T-helper 17 cell (primary cell): ENCODE measurements at regions not wholly inside any gene's neighbourhood (a gene's known extent, or its start where the extent isn't known, plus 50 kb on each side); places are given as distances from the start of the nearest gene placed in this dataset.
"Not testable (repeated sequence)": the region's sequence is repeated elsewhere in the genome, so short reads cannot be mapped to it uniquely, and the experiment has no call there.

ENCODE experiments used
- ATAC-seq: fragments of 150-1000 bp; cut with Tn5 transposase; 2 replicates; pipeline ENCODE4 v1.10.0; 2021; ENCODE audit warnings: mild to moderate bottlenecking, moderate library complexity
- DNase-seq, 3 donors: peaks; one replicate each; pipeline versions ENCODE4 v3.0.0 to v3.0.0-alpha.2; 2020 to 2021
- H3K9me3 ChIP-seq: one replicate; pipeline ENCODE4 v1.7.0; 2013; ENCODE audit warnings: low read length, mild to moderate bottlenecking; ENCODE audit not compliant: control insufficient read depth, poor library complexity, severe bottlenecking
- H3K27ac Mint-ChIP-seq: one replicate; pipeline ENCODE4 v1.8.0; 2022; ENCODE audit warnings: mild to moderate bottlenecking, moderate library complexity, mixed read lengths
- H3K27me3 Mint-ChIP-seq: one replicate; pipeline ENCODE4 v1.8.0; 2022; ENCODE audit warnings: mixed read lengths
- H3K36me3 Mint-ChIP-seq: one replicate; pipeline ENCODE4 v1.8.0; 2022; ENCODE audit warnings: low read depth, mixed read lengths
- H3K4me1 Mint-ChIP-seq: one replicate; pipeline ENCODE4 v1.8.0; 2022; ENCODE audit warnings: mild to moderate bottlenecking, mixed read lengths
- H3K4me3 Mint-ChIP-seq: one replicate; pipeline ENCODE4 v1.8.0; 2022; ENCODE audit warnings: mild to moderate bottlenecking, moderate library complexity, mixed read lengths

DNA sequence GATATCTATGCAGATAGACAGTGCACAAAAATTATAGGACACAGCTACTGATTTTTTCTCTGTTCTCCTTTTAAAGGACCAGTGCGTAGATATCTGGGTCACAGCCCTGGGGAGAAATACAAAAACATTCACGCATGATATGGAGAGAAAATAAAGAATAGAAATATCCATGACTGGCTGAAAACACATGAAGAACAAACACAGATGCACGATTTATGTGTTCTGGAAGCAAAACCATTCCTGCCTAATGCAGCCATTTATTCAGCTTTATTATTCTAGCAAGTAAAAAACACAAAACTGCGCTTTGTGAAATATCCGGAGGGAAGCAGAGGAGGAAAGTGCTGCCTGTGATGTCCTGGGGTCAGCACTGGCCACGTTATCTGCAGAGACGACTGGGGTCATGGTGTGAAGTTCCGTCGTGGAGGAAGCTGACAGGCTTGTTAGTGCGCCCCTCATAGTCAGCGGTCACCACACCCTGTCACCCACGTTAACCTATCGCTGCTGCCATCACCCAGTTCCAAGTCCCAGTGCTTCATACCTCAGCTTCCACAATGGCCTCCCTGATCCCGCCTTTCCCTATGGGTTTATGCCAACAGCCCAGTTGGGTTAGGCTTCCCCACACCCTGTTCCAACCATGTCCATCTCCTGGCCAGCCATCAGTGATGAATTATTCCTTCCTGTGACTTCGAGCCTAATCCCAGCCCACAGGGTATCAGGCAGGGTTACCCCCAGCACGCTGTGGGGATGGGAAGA is 86.6 kb upstream of the RPS6KA2 start:
- DNase-seq, result no peak
- no peak overlapping the region for H3K4me3 Mint-ChIP-seq
- H3K36me3 Mint-ChIP-seq, result peaks cover 2% of the 10 kb centered on the region
- ATAC-seq, result no peak
- H3K27ac Mint-ChIP-seq, result no peak overlapping the region
- peaks cover 8% of the 10 kb centered on the region for H3K27me3 Mint-ChIP-seq
- no peaks in the 10 kb centered on the region for H3K9me3 ChIP-seq
- peaks cover 2% of the 10 kb centered on the region for H3K4me1 Mint-ChIP-seq

DNA sequence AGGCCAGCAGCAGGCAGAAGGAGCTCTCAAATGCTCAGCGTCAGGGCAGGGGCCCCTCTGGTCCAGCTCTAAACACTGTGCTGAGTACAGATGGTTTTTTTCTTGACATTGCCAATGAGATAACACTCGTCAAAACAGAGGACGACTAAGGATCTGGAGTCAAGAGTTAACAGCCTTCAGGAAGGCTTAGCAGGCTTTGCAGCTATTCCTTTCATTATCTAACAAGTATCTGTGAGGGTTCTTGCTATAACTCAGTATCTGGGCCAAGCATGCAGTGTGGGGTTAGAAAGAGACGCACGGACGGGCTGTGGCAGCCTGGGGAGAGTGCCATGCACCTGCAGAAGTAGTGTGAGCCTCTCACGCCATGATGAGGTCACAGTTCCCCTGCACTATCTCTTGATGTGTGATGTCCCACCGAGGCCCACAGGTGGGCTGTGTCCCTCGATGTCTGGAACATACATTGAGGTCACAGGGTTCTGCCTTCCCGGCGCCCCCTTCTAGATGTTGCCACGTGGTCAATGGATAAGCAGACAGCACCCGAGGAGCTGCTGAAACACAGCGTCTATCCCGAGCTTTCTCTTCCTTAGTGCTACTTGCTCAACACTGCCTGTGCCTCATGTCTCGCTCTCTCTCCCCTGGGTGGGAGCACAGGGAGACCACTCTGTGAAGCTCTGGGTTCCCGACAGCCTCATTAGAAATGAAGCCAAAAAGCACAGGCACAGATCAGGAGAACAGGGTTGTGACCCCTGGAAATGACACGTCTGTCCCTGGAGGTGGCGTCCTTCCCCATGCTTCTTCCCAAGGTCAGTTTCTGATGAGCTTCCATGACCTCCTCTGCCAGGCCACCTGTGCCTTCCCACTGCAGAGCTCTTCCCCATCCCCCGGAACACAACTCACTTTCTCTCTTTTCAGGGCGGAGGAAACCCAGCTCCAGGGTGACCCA is 85.5 kb upstream of the RPS6KA2 start:
- H3K27ac Mint-ChIP-seq, result no peak overlapping the region
- H3K9me3 ChIP-seq, result no peaks in the 10 kb centered on the region
- H3K4me1 Mint-ChIP-seq, result peaks cover 2% of the 10 kb centered on the region
- H3K36me3 Mint-ChIP-seq, result peaks cover 2% of the 10 kb centered on the region
- peaks cover 8% of the 10 kb centered on the region for H3K27me3 Mint-ChIP-seq
- ATAC-seq (no peak), DNase-seq (no peak)
- H3K4me3 Mint-ChIP-seq, result no peak overlapping the region

DNA sequence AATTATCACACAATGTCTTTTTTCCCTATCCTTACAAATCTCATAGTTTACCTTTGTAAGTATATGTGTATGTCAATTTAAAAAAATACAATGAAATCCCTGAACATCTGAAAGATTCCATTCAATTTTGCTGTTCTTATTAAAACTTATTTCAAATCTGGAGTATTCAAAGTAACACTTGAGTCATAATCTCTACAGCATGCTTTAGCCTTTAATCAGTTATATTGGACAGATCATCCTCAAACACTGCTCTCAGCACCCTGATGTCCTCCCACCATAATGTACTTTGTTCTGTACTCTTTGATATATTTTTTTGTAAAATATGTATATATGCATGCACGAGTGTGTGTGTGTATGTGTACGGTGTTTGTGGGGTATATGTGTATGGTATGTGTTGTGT is 83.0 kb upstream of the RPS6KA2 start:
- no peaks in the 10 kb centered on the region for H3K9me3 ChIP-seq
- Mint-ChIP-seq H3K4me3 (no peak overlapping the region), H3K4me1 (peaks cover 8% of the 10 kb centered on the region), H3K27ac (no peak overlapping the region), H3K36me3 (peaks cover 4% of the 10 kb centered on the region), H3K27me3 (peaks cover 20% of the 10 kb centered on the region)
- ATAC-seq, result no peak
- no peak for DNase-seq

DNA sequence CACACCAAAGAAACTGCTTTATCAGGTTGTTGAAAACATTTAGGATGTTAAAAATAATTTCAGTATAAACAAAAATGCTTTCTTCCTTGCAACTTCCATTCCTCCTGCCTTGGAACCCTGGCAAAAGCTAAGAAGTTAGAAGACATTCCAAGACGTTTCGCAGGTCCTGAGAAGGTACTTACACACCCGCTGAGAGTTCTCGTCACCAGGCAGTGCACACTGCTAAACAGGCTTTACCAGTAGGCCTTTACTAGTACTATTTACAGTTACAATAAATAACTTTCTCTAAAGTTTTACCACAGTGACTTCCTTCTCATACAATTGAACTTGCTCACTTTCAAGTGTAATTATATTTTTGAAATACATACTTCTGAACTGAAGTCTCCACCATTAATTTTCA is 81.4 kb upstream of the RPS6KA2 start:
- peaks cover 4% of the 10 kb centered on the region for H3K36me3 Mint-ChIP-seq
- DNase-seq (no peak), ATAC-seq (no peak)

DNA sequence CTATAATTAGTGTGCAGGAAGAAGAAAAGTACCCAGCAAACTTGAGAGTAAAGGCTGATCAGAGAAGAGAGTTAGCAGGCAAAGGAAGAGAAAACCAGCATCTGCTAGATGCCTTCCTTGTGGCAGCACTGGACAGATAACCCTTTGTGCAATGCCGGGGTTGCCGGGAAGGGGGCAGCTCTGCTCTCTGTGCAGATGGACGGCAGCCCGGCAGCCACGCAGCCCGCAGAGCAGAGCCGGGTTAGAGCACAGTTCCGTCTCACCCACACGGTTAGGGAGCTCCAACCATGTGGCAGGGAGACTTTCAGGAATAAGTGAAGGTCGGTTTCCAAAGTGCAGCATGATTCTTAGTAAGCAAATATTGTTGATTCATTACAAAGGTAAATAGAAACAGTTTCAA is 80.0 kb upstream of the RPS6KA2 start:
- no peak for DNase-seq
- peak; percentile 46 for ATAC-seq
- peaks cover 8% of the 10 kb centered on the region for H3K4me1 Mint-ChIP-seq

More for the DNA sequence above, 81.4 kb upstream of the RPS6KA2 start:
- H3K27me3 Mint-ChIP-seq, result peaks cover 25% of the 10 kb centered on the region
- H3K27ac Mint-ChIP-seq, result no peak overlapping the region
- no peak overlapping the region for H3K4me3 Mint-ChIP-seq
- H3K4me1 Mint-ChIP-seq, result peaks cover 8% of the 10 kb centered on the region
- no peaks in the 10 kb centered on the region for H3K9me3 ChIP-seq

DNA sequence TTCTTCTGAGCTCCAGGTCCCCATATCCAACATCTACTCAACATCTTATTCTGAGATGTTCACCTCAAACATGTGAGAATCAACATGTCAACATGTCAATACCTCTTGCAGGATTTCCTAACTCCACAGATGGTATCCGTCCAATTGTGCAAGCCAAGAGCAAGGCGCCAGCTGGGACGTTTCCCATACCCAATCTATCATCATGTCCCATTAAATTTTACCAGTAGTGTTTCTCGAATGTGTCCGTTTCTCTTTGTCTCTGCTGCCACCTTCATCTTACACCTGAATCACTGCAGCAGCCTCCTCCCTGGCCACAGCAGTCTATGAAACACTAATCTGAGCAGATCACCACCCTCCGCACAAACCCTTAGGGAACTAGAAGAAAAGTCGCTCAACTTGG is 78.0 kb upstream of the RPS6KA2 start:
- no peaks in the 10 kb centered on the region for H3K9me3 ChIP-seq
- DNase-seq (no peak), ATAC-seq (no peak)
- H3K4me1 Mint-ChIP-seq, result peaks cover 8% of the 10 kb centered on the region
- H3K27me3 Mint-ChIP-seq, result peaks cover 25% of the 10 kb centered on the region
- H3K36me3 Mint-ChIP-seq, result peaks cover 4% of the 10 kb centered on the region
- no peak overlapping the region for H3K4me3 Mint-ChIP-seq
- H3K27ac Mint-ChIP-seq, result no peak overlapping the region

More for the DNA sequence above, 80.0 kb upstream of the RPS6KA2 start:
- Mint-ChIP-seq H3K36me3 (peaks cover 4% of the 10 kb centered on the region), H3K27me3 (peaks cover 25% of the 10 kb centered on the region), H3K27ac (peak overlapping the region; percentile 73), H3K4me3 (no peak overlapping the region)
- no peaks in the 10 kb centered on the region for H3K9me3 ChIP-seq

DNA sequence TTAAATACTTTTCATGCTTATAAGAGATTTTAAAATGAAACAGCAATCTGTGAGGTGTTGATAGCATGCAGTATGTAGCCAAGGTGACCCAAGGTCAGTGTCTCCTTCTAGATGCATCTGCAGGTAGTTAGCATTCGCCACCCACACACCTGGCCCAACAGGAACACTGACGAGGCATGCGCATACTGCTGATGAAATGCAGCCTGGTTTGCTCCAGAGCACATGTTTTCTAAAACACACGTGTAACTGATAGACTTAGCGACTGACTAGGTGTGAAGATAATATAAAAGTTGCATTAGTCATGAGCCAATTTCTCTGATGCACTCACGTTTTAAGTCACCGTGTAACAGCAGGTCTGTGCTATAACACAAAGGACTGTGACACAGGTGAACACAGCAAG is 77.1 kb upstream of the RPS6KA2 start:
- H3K27me3 Mint-ChIP-seq, result peaks cover 25% of the 10 kb centered on the region
- DNase-seq (no peak), ATAC-seq (no peak)
- no peaks in the 10 kb centered on the region for H3K9me3 ChIP-seq
- H3K4me3 Mint-ChIP-seq, result no peak overlapping the region
- peaks cover 4% of the 10 kb centered on the region for H3K36me3 Mint-ChIP-seq
- H3K27ac Mint-ChIP-seq, result no peak overlapping the region
- H3K4me1 Mint-ChIP-seq, result peaks cover 8% of the 10 kb centered on the region

DNA sequence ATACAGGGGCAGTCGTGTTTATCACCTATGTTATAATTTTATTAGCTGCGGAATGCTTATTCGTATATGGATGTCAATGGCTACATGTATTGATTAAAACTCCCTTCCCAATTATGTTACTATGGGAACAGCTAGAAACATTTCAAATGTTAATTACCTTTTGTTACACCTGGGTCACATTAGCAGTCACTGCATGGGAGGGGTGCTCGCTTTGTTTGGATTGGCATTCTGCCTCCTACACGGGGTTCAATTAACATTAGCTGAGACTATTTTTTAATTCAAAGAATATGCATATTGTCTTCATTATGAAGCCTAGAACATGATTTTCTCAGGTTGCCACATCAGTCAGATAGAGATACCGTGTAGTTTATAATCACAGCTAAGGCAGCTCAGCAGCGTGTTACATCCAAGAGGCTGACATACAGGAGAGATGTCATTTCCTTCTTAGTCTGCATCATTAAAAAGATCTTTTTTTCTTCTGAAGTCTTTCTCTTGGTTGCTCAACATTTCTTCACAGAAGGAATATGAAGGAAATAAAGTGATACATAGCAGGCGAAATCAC is 76.2 kb upstream of the RPS6KA2 start:
- Mint-ChIP-seq H3K27me3 (peaks cover 25% of the 10 kb centered on the region), H3K36me3 (peaks cover 4% of the 10 kb centered on the region), H3K4me3 (no peak overlapping the region), H3K27ac (no peak overlapping the region), H3K4me1 (peaks cover 8% of the 10 kb centered on the region)
- no peaks in the 10 kb centered on the region for H3K9me3 ChIP-seq
- ATAC-seq (no peak), DNase-seq (no peak)

DNA sequence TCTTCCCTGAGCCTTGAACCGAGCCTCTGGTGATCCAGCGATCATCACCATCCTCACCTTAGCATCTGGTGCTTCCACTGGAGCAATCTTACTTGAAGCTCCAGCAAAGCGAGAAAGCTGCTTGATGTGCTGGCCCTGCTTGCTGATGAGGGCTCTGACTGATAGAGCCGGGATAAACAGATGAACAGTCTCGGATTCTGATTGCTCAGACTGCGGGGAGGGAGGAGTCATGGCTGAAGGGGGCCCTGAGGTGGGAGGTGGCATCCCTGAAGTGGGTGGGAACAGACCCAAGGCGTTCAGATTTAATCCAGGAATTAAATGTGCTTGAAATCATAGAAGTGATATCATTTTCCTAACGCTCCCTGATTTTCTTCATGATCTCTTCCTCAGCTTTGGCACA is 74.4 kb upstream of the RPS6KA2 start:
- not testable (repeated sequence) for H3K4me3 Mint-ChIP-seq, H3K4me1 Mint-ChIP-seq, DNase-seq, H3K27ac Mint-ChIP-seq, H3K9me3 ChIP-seq, H3K36me3 Mint-ChIP-seq, ATAC-seq
- peaks cover 16% of the 10 kb centered on the region for H3K27me3 Mint-ChIP-seq

DNA sequence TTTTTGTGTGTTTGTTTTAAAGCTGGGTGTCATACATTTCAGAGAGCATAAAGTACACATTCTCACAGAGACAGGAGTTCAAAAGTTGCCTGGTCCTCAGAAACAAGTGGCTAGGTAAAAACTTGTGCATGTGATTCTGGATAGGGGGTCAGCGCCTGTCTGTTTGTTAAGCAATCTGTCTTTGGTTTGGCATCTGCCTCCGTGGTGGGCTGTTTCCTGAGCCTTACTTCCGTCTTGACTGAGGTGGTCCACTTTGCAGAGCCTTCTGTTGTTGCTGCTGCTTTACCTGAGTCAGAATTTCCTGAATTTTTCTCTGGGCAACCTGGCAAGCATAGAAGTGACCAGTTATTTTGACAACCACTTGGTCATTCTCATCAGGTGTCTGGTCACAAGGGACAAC is 73.8 kb upstream of the RPS6KA2 start:
- not testable (repeated sequence) for H3K36me3 Mint-ChIP-seq, ATAC-seq, H3K9me3 ChIP-seq, H3K4me1 Mint-ChIP-seq, DNase-seq, H3K4me3 Mint-ChIP-seq, H3K27ac Mint-ChIP-seq
- peaks cover 10% of the 10 kb centered on the region for H3K27me3 Mint-ChIP-seq

DNA sequence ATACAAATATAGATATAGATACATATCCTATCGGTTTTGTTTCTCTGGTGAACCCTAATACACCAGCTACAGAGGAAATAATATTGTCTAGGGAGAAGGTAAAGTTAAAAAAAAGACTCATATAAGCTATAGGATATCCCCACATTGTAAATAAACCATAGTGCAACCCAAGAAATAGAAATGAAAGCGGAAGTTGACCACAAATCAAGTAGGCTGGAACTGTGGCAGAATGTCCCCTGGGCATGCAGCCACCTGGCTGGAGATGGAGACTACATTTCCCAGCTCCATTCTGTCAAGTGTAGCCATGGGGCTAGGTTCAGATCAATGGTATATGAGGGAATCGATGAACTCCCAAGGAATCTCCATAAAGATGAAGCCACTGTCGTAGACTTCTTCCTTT is 70.1 kb upstream of the RPS6KA2 start:
- peaks cover under 1% of the 10 kb centered on the region for H3K27me3 Mint-ChIP-seq
- no peak overlapping the region for H3K27ac Mint-ChIP-seq
- no peak for DNase-seq

DNA sequence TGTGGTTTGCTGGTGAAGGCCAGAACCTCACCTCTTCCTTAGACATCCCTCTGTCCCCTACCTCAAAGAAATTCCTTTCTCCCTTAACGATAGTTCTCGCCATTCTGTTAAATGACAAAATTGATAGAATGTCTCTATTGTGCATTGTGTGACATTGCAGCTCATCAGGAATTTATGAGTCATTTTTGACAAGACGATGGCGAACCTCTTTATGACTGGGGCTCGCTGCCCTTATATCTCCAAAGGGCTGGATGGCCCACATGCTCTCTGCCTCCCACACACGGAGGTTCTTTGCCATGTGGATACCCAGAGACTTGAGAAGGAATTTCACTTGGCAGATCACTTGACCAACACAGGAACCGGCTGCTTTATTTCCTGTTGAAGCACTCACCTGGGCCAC is 66.8 kb upstream of the RPS6KA2 start:
- Mint-ChIP-seq H3K4me1 (peaks cover 12% of the 10 kb centered on the region), H3K36me3 (peaks cover 5% of the 10 kb centered on the region), H3K27me3 (peaks cover 14% of the 10 kb centered on the region), H3K4me3 (no peak overlapping the region), H3K27ac (no peak overlapping the region)
- DNase-seq, result no peak
- H3K9me3 ChIP-seq, result no peaks in the 10 kb centered on the region
- ATAC-seq, result no peak

More for the DNA sequence above, 70.1 kb upstream of the RPS6KA2 start:
- ATAC-seq, result no peak
- Mint-ChIP-seq H3K4me1 (peaks cover 2% of the 10 kb centered on the region), H3K36me3 (no peaks in the 10 kb centered on the region), H3K4me3 (no peak overlapping the region)
- H3K9me3 ChIP-seq, result no peaks in the 10 kb centered on the region

DNA sequence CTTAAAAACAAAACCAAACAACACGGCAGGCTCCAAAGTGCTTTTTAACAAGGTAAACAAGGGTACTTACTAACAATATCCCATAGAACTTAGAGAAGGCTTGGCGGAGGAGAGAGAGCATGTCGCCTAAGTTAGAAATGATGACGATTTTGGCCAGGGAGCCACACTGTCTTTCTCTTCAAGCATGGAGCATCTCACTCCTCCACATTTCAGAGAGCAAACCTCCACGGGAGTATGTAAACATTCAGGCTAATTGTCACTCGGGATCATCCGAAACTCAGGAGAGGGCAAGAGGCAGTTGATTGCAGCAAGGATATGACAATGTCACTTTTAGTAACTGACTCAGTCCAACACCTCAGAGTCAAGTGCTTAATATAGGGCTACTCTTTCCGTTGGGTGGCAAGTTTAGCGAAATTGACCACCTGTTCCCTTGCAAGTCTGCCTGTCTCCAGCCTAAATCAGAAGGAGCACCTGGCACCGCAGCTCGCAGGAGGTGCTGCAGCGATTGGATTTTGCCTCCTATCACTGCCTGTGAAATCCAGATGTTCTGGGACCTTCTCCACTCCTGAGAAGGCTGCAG is 65.8 kb upstream of the RPS6KA2 start:
- Mint-ChIP-seq H3K27ac (no peak overlapping the region), H3K27me3 (peaks cover 16% of the 10 kb centered on the region), H3K36me3 (peaks cover 5% of the 10 kb centered on the region), H3K4me1 (peaks cover 12% of the 10 kb centered on the region), H3K4me3 (no peak overlapping the region)
- no peaks in the 10 kb centered on the region for H3K9me3 ChIP-seq
- DNase-seq (no peak), ATAC-seq (no peak)
